Right lobe of liver (tissue), 6 donors: ENCODE measurements at regions not wholly inside any gene's neighbourhood (a gene's known extent, or its start where the extent isn't known, plus 50 kb on each side); places are given as distances from the start of the nearest gene placed in this dataset.

Experiments
- ATAC-seq, 4 donors: fragments of 200-7000 bp; cut with Tn5 transposase; one replicate each; pipeline ENCODE4 v1.9.1; 2020; ENCODE audit warnings: mild to moderate bottlenecking in 4 of 4, moderate library complexity in 4 of 4
- DNase-seq, 3 donors: peaks; one replicate each; pipeline ENCODE4 v3.0.0-alpha.2; 2020
- H3K27ac ChIP-seq, 3 donors: fragments of 200-600 bp; one replicate each; pipeline ENCODE4 v1.8.0; 2022
- H3K27me3 ChIP-seq, 2 donors: fragments of 200-600 bp; one replicate each; pipeline ENCODE4 v1.8.0; 2022
- H3K36me3 ChIP-seq, 4 donors: fragments of 200-600 bp; sonication (generic) in 1 of 4; one replicate each; pipeline versions ENCODE4 v1.5.1 to v1.8.0; 2017 to 2022; ENCODE audit warnings: control low read depth in 1 of 4
- H3K4me1 ChIP-seq, 4 donors: fragments of 200-600 bp; sonication (generic) in 1 of 4; one replicate each; pipeline versions ENCODE4 v1.5.1 to v1.8.0; 2017 to 2022; ENCODE audit warnings: control low read depth in 1 of 4
- H3K4me3 ChIP-seq, 3 donors: fragments of 200-600 bp; one replicate each; pipeline ENCODE4 v1.8.0; 2022
- H3K9me3 ChIP-seq, 4 donors: fragments of 200-600 bp; sonication (generic) in 1 of 4; one replicate each; pipeline versions ENCODE4 v1.5.1 to v1.8.0; 2017 to 2022; ENCODE audit warnings: control low read depth in 1 of 4
- CTCF ChIP-seq, 4 donors: fragments of 200-600 bp in 3 of 4; fragments of 450-650 bp in 1 of 4; IDR thresholded peaks; one replicate each; pipeline versions ENCODE4 v1.5.1 to v1.8.0; 2016 to 2022; ENCODE audit warnings: antibody characterized with exemption in 4 of 4, mild to moderate bottlenecking in 2 of 4
- POLR2A ChIP-seq: fragments of 450-650 bp; IDR thresholded peaks from one replicate; pipeline ENCODE4 v1.6.1; 2017; ENCODE audit warnings: antibody characterized with exemption, mild to moderate bottlenecking
- WGBS: methylation state at CpG from one replicate; pipeline ENCODE4 v1.1.6; 2018; ENCODE audit warnings: low coverage, low lambda C conversion rate; ENCODE audit not compliant: insufficient coverage; ENCODE audit errors: missing lambda C conversion rate; 5-methylcytosine and 5-hydroxymethylcytosine counted together
- intact Hi-C, 2 donors: fragments of 100-400 bp; cut with DNase I; formaldehyde crosslinking; loops; one replicate each; pipeline versions ENCODE4 v1.11.2 to v1.14.1; 2022
- donor health status: DM: no; HTN: yes; CAD: no.
- donor health status: DM: no; HTN: no; CAD: no.
- donor health status: DM: no; HTN: no; CAD: no.
- donor health status: DM: no; HTN: yes; CAD: no.
- donor health status: DM: no; HTN: yes; CAD: no.

GRCh38 chr6:19287928-19288327 is 549.2 kb upstream of the ID4 start:
- Histone ChIP-seq H3K36me3 (no peaks in the 10 kb centered on the region), H3K27ac (no peak overlapping the region), H3K4me1 (no peaks in the 10 kb centered on the region), H3K4me3 (no peak overlapping the region), H3K9me3 (no peaks in the 10 kb centered on the region), H3K27me3 (no peaks in the 10 kb centered on the region)
- TF ChIP-seq CTCF (IDR thresholded peaks at IDR 0.05) (no peak), POLR2A (no peak)
- intact Hi-C loops, result no loop called here
- no peak for DNase-seq
- 40% methylated on average over 1 of the region's 1 CpG for WGBS
- no peak for ATAC-seq

- Histone ChIP-seq H3K4me1 (no peaks in the 10 kb centered on the region), H3K36me3 (no peaks in the 10 kb centered on the region), H3K27ac (no peak overlapping the region), H3K27me3 (no peaks in the 10 kb centered on the region), H3K4me3 (no peak overlapping the region), H3K9me3 (no peaks in the 10 kb centered on the region)
- intact Hi-C loops, result no loop called here
- DNase-seq (no peak), ATAC-seq (no peak)
- TF ChIP-seq POLR2A, result no peak
- no peak for TF ChIP-seq CTCF (IDR thresholded peaks at IDR 0.05)
Measured at GRCh38 chr6:19289457-19289856, 547.7 kb upstream of the ID4 start.

GRCh38 chr6:19297880-19298279 is 539.3 kb upstream of the ID4 start:
- ATAC-seq, result no peak
- no peaks in the 10 kb centered on the region for H3K9me3 ChIP-seq
- DNase-seq, result no peak
- no peaks in the 10 kb centered on the region for H3K27me3 ChIP-seq
- TF ChIP-seq POLR2A, result no peak
- TF ChIP-seq CTCF (IDR thresholded peaks at IDR 0.05), result no peak
- 4% methylated on average over 4 of the region's 4 CpGs for WGBS
- H3K4me1 ChIP-seq, result no peaks in the 10 kb centered on the region
- H3K4me3 ChIP-seq, result no peak overlapping the region
- intact Hi-C loops, result no loop called here
- no peaks in the 10 kb centered on the region for H3K36me3 ChIP-seq
- H3K27ac ChIP-seq, result no peak overlapping the region

GRCh38 chr6:19298421-19298820 is 538.7 kb upstream of the ID4 start:
- no peaks in the 10 kb centered on the region for H3K36me3 ChIP-seq
- H3K4me3 ChIP-seq, result no peak overlapping the region
- H3K4me1 ChIP-seq, result no peaks in the 10 kb centered on the region
- no peak for TF ChIP-seq CTCF (IDR thresholded peaks at IDR 0.05)
- TF ChIP-seq POLR2A, result no peak
- intact Hi-C loops, result no loop called here
- ATAC-seq (no peak), DNase-seq (no peak)
- 54% methylated on average over 2 of the region's 2 CpGs for WGBS
- H3K27me3 ChIP-seq, result no peaks in the 10 kb centered on the region
- no peaks in the 10 kb centered on the region for H3K9me3 ChIP-seq
- H3K27ac ChIP-seq, result no peak overlapping the region

GRCh38 chr6:19299129-19299528 is 538.0 kb upstream of the ID4 start:
- Histone ChIP-seq H3K9me3 (no peaks in the 10 kb centered on the region), H3K4me1 (no peaks in the 10 kb centered on the region), H3K36me3 (no peaks in the 10 kb centered on the region), H3K27ac (no peak overlapping the region), H3K4me3 (no peak overlapping the region), H3K27me3 (no peaks in the 10 kb centered on the region)
- intact Hi-C loops, result no loop called here
- ATAC-seq (no peak), DNase-seq (no peak)
- WGBS, result 34% methylated on average over 3 of the region's 3 CpGs
- no peak for TF ChIP-seq POLR2A
- no peak for TF ChIP-seq CTCF (IDR thresholded peaks at IDR 0.05)
